ENCODE measurements at regions not wholly inside any gene's neighbourhood (a gene's known extent, or its start where the extent isn't known, plus 50 kb on each side); places are given as distances from the start of the nearest gene placed in this dataset.

DNA sequence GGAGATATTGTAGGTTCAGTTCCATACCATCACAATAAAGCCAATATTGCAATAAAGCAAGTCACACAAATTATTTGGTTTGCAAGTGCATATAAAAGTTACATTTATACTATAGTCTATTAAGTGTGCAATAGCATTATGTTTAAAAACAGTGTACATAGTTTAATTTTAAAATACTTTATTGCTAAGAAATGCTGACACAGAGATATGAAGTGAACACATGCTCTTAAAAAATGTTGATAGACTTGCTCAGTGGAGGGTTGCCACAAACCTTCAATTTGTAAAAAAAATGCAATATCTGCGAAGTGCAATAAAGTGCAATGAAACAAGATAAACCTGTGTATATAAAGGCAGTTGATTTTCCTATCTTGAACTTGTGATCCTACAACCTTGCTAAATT is 161.5 kb downstream of the PRDM13 start:
- no peak for DNase-seq (ENCODE audit: low read depth)
- TF ChIP-seq, protein P1, sequence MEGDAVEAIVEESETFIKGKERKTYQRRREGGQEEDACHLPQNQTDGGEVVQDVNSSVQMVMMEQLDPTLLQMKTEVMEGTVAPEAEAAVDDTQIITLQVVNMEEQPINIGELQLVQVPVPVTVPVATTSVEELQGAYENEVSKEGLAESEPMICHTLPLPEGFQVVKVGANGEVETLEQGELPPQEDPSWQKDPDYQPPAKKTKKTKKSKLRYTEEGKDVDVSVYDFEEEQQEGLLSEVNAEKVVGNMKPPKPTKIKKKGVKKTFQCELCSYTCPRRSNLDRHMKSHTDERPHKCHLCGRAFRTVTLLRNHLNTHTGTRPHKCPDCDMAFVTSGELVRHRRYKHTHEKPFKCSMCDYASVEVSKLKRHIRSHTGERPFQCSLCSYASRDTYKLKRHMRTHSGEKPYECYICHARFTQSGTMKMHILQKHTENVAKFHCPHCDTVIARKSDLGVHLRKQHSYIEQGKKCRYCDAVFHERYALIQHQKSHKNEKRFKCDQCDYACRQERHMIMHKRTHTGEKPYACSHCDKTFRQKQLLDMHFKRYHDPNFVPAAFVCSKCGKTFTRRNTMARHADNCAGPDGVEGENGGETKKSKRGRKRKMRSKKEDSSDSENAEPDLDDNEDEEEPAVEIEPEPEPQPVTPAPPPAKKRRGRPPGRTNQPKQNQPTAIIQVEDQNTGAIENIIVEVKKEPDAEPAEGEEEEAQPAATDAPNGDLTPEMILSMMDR (conservative IDR thresholded peaks at IDR 0.05; ENCODE audit: low read depth, low read length), result no peak
- no peak overlapping the region for H3K4me3 ChIP-seq (ENCODE audit: low read depth, low read length)

DNA sequence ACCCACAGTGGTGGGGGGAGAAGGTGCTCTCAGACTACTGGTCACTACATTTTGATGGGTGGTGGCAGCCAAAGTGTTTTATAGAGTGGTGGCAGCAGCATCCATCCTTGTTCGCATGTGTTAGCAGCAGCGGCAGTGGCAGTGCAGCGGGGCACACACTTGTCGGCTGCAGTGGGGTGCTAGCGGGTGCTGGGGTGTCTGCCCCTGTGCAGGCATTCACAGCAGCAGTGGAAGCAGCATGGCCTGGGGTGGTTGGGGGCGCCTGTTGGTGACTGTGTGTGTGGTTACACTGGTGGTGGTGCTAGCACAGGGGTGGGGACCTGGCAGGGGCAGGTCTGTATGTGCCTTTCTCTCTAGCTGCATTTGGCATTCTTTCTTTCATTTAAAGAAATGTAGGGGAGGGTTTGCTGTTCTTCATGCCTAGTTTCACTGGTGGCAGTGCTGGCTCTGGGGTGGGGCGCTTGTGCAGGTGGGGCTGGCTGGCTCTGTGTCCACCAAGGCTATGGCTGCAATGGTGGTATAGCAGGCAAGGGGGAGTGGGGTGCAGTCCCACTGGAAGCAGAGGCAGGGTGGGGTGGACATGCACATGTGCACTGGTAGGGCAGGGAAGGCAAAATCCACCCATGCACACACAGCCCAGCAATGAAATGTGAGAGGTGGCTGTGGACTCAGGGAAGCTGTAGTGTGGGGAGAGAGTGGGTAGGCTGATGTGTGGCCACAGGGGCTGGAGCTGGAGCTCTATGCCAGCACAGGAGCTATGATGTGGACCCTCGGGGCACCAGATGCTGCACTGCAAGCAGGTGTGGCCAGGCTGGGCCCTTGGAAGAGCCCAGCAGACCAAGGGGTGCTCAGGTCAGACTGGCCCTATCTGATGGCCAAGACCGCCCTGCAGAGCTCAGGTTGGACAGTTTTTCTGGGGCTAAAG is 173.3 kb downstream of the PRDM13 start:
- DNase-seq (ENCODE audit: low read depth), result no peak
- TF ChIP-seq, protein P1 (conservative IDR thresholded peaks at IDR 0.05; ENCODE audit: low read depth, low read length), result no peak
- no peak overlapping the region for H3K4me3 ChIP-seq (ENCODE audit: low read depth, low read length)

DNA sequence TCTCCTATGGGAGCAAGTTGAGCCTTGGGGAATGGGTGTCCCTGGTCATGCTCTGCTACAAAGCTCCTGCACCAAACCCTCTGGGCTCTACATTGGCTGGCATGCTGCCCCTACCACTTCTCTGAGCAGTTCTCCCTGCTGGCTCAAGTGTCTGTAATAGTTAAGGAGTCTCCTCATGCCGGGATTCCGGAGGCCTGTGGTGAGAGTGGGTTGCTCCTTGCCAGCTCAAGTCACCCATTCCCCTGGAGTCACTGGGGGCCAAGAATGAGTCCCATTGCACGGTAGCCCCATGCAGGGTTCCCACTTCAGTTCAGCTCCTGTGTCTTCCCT is 173.9 kb downstream of the PRDM13 start:
- TF ChIP-seq, protein P1 (conservative IDR thresholded peaks at IDR 0.05; ENCODE audit: low read depth, low read length), result no peak
- no peak for DNase-seq (ENCODE audit: low read depth)
- H3K4me3 ChIP-seq (ENCODE audit: low read depth, low read length), result no peak overlapping the region

DNA sequence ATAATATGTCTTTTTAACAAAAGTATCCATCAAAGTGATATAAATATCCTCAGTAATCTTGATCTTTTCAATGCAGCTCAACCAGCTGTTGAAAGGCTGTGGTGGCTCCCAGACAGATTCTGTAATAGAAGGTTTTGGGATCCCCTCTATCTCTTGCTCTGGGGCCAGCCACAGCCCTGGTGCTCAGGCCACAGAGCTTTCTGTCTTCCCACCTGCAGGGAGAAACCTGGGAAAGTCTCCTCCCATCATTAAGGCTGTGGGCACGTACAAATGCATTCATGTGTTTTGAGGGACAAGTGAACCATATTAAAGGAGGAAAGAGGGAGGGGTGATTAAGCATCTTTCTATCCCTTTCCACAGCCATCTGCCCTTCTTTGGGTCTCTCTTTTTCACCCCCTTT is 183.1 kb downstream of the PRDM13 start:
- H3K4me3 ChIP-seq (ENCODE audit: low read depth, low read length), result no peak overlapping the region
- TF ChIP-seq, protein P1 (conservative IDR thresholded peaks at IDR 0.05; ENCODE audit: low read depth, low read length), result no peak
- no peak for DNase-seq (ENCODE audit: low read depth)

DNA sequence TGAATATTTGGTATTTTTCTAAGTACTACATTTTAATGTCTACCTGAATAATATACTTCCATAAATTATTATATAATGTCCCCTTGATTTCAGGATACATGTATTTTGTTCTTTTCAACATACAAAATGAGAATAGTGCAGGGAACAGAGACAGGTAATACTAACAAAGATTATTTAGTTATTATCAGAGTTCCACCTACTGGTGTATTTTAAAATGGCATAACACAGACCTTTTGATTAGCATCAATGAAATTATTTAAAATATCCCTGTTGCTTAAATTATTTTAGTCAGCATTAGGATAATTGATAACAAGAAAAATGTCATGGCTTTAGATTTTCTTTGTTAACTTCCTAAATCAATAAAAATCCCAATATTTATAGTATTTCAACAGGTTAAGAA is 184.0 kb downstream of the PRDM13 start:
- no peak overlapping the region for H3K4me3 ChIP-seq (ENCODE audit: low read depth, low read length)
- TF ChIP-seq, protein P1 (conservative IDR thresholded peaks at IDR 0.05; ENCODE audit: low read depth, low read length), result no peak
- DNase-seq (ENCODE audit: low read depth), result no peak

DNA sequence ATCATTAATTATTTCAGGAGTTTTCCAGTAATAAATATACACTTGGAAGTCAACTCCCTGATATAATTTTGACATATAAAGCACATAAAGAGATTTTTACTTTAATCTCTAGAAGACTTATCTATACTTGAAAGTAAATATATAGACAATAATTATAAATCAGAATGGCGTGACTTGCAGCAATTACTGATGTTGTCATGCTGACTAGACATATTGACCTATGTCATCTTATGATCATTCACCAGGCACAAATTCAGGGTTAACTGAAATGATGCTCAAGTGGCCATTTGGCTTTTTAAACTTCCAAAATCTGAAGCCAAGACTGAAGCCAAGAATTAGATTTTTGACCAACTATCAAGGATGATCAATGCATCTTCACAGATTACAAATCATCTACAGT is 192.2 kb downstream of the MCHR2 start:
- TF ChIP-seq, protein P1 (conservative IDR thresholded peaks at IDR 0.05; ENCODE audit: low read depth, low read length), result no peak
- no peak overlapping the region for H3K4me3 ChIP-seq (ENCODE audit: low read depth, low read length)
- no peak for DNase-seq (ENCODE audit: low read depth)

Data from epithelial cell of proximal tubule (primary cell).